Peyer's patch (tissue), 4 donors: ENCODE measurements at regions not wholly inside any gene's neighbourhood (a gene's known extent, or its start where the extent isn't known, plus 50 kb on each side); places are given as distances from the start of the nearest gene placed in this dataset.

Experiments used
- POLR2A ChIP-seq, 2 donors: fragments of 450-650 bp; IDR thresholded peaks; one replicate each; pipeline ENCODE4 v1.5.1; 2017; ENCODE audit warnings: antibody characterized with exemption in 2 of 2, mild to moderate bottlenecking in 2 of 2, moderate library complexity in 2 of 2
- TF ChIP-seq, protein P1 (sequence below), 6 experiments: fragments of 450-650 bp in 4 of 6; fragments of 200-600 bp in 2 of 6; sonication (generic) in 1 of 6; IDR thresholded peaks; one replicate each; pipeline ENCODE4 v1.5.1; 2017 to 2019; ENCODE audit warnings: antibody characterized with exemption in 6 of 6, mild to moderate bottlenecking in 3 of 6, moderate library complexity in 1 of 6

DNA sequence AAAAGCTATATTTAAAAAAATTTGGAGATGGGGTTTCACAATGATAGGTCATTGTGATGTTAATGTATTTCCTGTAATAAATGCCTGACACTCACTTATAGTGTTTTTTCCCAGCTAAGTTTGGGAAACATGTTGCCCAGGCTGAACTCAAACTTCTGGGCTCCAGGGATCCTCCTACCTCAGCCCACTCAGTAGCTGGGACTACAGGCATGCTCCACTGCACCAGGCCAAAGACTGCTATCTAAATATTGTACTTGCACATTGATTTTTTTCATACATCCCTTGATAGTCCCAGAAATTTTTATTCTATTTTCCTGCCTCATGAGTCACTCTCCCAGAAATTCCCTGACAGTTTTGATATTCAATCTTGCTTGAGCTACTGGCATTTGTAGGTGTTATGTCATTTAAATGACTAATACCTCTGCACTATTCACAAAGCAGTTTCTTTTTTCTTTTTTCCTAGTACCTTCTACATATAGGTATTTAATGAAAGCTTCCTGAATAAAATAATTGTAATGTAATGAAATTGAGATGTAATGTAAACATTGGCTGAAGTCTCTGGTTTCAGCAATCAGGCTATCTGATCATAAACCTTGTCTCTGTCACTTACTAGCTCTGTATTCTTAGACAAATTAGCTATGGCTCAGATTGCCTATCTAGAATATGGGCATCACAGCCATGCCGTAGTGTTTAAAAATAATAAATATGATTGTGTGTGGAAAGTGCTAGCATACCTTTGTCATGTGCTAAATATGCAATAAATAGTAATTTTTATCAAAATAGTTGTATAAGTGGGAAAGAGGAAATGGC, 1973.0 kb upstream of the AGA start:
- TF ChIP-seq, protein P1, sequence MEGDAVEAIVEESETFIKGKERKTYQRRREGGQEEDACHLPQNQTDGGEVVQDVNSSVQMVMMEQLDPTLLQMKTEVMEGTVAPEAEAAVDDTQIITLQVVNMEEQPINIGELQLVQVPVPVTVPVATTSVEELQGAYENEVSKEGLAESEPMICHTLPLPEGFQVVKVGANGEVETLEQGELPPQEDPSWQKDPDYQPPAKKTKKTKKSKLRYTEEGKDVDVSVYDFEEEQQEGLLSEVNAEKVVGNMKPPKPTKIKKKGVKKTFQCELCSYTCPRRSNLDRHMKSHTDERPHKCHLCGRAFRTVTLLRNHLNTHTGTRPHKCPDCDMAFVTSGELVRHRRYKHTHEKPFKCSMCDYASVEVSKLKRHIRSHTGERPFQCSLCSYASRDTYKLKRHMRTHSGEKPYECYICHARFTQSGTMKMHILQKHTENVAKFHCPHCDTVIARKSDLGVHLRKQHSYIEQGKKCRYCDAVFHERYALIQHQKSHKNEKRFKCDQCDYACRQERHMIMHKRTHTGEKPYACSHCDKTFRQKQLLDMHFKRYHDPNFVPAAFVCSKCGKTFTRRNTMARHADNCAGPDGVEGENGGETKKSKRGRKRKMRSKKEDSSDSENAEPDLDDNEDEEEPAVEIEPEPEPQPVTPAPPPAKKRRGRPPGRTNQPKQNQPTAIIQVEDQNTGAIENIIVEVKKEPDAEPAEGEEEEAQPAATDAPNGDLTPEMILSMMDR (IDR thresholded peaks at IDR 0.05), result no peak
- no peak for TF ChIP-seq POLR2A (IDR thresholded peaks at IDR 0.05)
